ENCODE measurements at regions not wholly inside any gene's neighbourhood (a gene's known extent, or its start where the extent isn't known, plus 50 kb on each side); places are given as distances from the start of the nearest gene placed in this dataset.

- TF ChIP-seq YEATS2 (CRISPR knock-in tag; IDR thresholded peaks at IDR 0.05; ENCODE audit: borderline replicate concordance) (peak; percentile 55; the same call in 1 of the 2 replicates), ZNF256 (CRISPR knock-in tag; conservative IDR thresholded peaks at IDR 0.05) (no peak), EEA1 (CRISPR knock-in tag; IDR thresholded peaks at IDR 0.05; ENCODE audit: borderline replicate concordance) (no peak)
These were observed 98.9 kb downstream of the EOMES start (continued) for GRCh38 chr3:27623085-27623753.

DNA sequence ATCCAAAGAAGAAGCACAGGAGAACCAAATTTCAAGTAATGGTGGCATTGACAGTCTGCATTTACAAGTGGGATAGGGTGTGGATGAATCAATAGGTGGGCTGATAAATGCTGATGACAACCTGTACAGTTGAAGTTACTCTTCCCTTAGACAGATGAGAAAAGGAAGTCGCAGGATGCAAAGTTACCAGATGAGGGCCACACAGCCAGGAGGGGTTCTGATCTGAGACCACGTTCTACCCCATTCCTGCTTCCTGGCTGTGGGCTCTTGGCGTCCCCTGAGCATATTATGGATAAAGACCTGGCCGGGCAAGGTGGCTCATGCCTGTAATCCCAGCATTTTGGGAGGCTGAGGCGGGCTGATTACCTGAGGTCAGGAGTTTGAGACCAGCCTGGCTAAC is 104.6 kb downstream of the EOMES start:
- CTCF ChIA-PET (ENCODE audit: low intra/inter-chr PET ratio, low total read pairs) = no interaction called here
- H3K36me3 ChIP-seq (replicated peaks in 1 of 2; ENCODE audit: control insufficient read depth in 1 of 2, insufficient read depth in 2 of 2, low read length in 2 of 2) = no peaks in the 10 kb centered on the region
- H3K4me3 ChIP-seq (replicated peaks in 1 of 3; ENCODE audit: insufficient read depth in 1 of 3, low read depth in 2 of 3, low read length in 3 of 3) = no peak overlapping the region
- peaks cover 16% of the 10 kb centered on the region for H3K9me3 ChIP-seq (ENCODE audit: low read length)
- no peaks in the 10 kb centered on the region for H4K20me1 ChIP-seq (ENCODE audit: insufficient read depth, low read length)
- no TSS peak for BruUV-seq (replicated peaks)
- FAIRE-seq (no peak), ATAC-seq (peak; percentile 57), DNase-seq (ENCODE audit: low spot score) (no peak)
- intact Hi-C loops (cut with micrococcal nuclease; ENCODE audit: unreplicated experiment) (no loop called here), in situ Hi-C loops (cut with HindIII; ENCODE audit: extremely low pct_ligation_motif_present, low pct_unique_long_range_greater_than_20kb) (no loop called here)
- no peak overlapping the region for H3K27ac ChIP-seq (ENCODE audit: extremely low read length, insufficient read depth, low read length)
- no peaks in the 10 kb centered on the region for H3K79me2 ChIP-seq (ENCODE audit: insufficient read depth, low read length)
- POLR2A ChIA-PET = no interaction called here
- H3K4me1 ChIP-seq (ENCODE audit: insufficient read depth, low read length) = peaks cover 6% of the 10 kb centered on the region
- no peak overlapping the region for H3K9ac ChIP-seq (ENCODE audit: insufficient read depth, low read depth, low read length)
- H3K4me2 ChIP-seq (ENCODE audit: low read depth, low read length) = no peak overlapping the region
- H2AFZ ChIP-seq (ENCODE audit: low read length) = no peak overlapping the region
- H3K27me3 ChIP-seq (ENCODE audit: control insufficient read depth in 1 of 2, insufficient read depth in 2 of 2, low read length in 2 of 2) = no peaks in the 10 kb centered on the region; a peak in 1 of 5 replicates
- TF ChIP-seq JUN (CRISPR knock-in tag; IDR thresholded peaks at IDR 0.05) (no peak), STAG1 (CRISPR knock-in tag; IDR thresholded peaks at IDR 0.05) (0 out of 2 replicates have a peak, but pooled peaks have one; percentile 6), ATF1 (CRISPR knock-in tag; IDR thresholded peaks at IDR 0.05) (no peak)
- WGBS (ENCODE audit: low lambda C conversion rate) = 19% methylated on average over 4 of the region's 5 CpGs

DNA sequence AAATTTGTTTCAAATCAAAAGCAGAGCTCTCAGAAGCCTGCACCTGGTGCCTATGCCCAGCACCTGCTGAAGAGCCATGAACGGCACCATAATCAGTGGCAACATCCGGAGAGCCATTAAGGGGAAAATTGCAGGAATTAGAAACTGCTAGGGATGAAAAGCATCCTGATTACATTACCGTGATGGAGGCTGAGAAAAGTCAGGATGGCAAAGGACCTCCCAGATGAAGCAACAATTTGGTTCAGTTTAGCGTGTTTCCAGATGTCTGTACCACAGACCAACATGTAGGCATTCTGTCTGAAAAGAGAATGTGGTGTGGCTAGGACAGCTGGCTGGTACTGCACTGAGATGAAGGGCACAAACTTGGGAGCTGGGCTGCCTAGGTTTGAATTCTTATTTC is 106.1 kb downstream of the EOMES start:
- Histone ChIP-seq H3K79me2 (ENCODE audit: insufficient read depth, low read length) (no peaks in the 10 kb centered on the region), H3K9me3 (ENCODE audit: low read length) (peaks cover 16% of the 10 kb centered on the region), H3K27ac (ENCODE audit: extremely low read length, insufficient read depth, low read length) (no peak overlapping the region), H3K9ac (ENCODE audit: insufficient read depth, low read depth, low read length) (no peak overlapping the region), H3K4me3 (replicated peaks in 1 of 3; ENCODE audit: insufficient read depth in 1 of 3, low read depth in 2 of 3, low read length in 3 of 3) (no peak overlapping the region), H4K20me1 (ENCODE audit: insufficient read depth, low read length) (no peaks in the 10 kb centered on the region), H3K36me3 (replicated peaks in 1 of 2; ENCODE audit: control insufficient read depth in 1 of 2, insufficient read depth in 2 of 2, low read length in 2 of 2) (no peaks in the 10 kb centered on the region), H3K4me1 (ENCODE audit: insufficient read depth, low read length) (no peaks in the 10 kb centered on the region), H3K4me2 (ENCODE audit: low read depth, low read length) (no peak overlapping the region), H2AFZ (ENCODE audit: low read length) (no peak overlapping the region), H3K27me3 (ENCODE audit: control insufficient read depth in 1 of 2, insufficient read depth in 2 of 2, low read length in 2 of 2) (no peaks in the 10 kb centered on the region; a peak in 1 of 5 replicates)
- BruUV-seq (replicated peaks) = no TSS peak
- FAIRE-seq (no peak), DNase-seq (ENCODE audit: low spot score) (no peak), ATAC-seq (no peak)
- TF ChIP-seq, protein P1, sequence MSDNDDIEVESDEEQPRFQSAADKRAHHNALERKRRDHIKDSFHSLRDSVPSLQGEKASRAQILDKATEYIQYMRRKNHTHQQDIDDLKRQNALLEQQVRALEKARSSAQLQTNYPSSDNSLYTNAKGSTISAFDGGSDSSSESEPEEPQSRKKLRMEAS (IDR thresholded peaks at IDR 0.05) = no peak
- TF ChIP-seq CBX1 (IDR thresholded peaks at IDR 0.05; ENCODE audit: low read depth) (no peak), ELK4 (CRISPR knock-in tag; IDR thresholded peaks at IDR 0.05; ENCODE audit: borderline replicate concordance) (no peak), SP1 (IDR thresholded peaks at IDR 0.05) (no peak), SP1 (CRISPR knock-in tag; IDR thresholded peaks at IDR 0.05) (no peak), ZNF770 (CRISPR knock-in tag; IDR thresholded peaks at IDR 0.05) (no peak)
- ChIA-PET CTCF (ENCODE audit: low intra/inter-chr PET ratio, low total read pairs) (no interaction called here), POLR2A (no interaction called here)
- intact Hi-C loops (cut with micrococcal nuclease; ENCODE audit: unreplicated experiment) = no loop called here
- WGBS (ENCODE audit: low lambda C conversion rate) = 33% methylated on average over 4 of the region's 4 CpGs
- in situ Hi-C loops (cut with HindIII; ENCODE audit: extremely low pct_ligation_motif_present, low pct_unique_long_range_greater_than_20kb) = no loop called here
